ENCODE measurements at regions not wholly inside any gene's neighbourhood (a gene's known extent, or its start where the extent isn't known, plus 50 kb on each side); places are given as distances from the start of the nearest gene placed in this dataset.
"Not testable (repeated sequence)": the region's sequence is repeated elsewhere in the genome, so short reads cannot be mapped to it uniquely, and the experiment has no call there.

GRCh38 chr1:238451781-238452310 is 561.1 kb upstream of the ZP4 start:
- no peaks in the 10 kb centered on the region for H3K27me3 ChIP-seq (ENCODE audit: low read depth)
- H3K27ac ChIP-seq = no peak overlapping the region
- no peaks in the 10 kb centered on the region for H3K36me3 ChIP-seq
- H3K4me3 ChIP-seq = no peak overlapping the region
- TF ChIP-seq CTCF (IDR thresholded peaks at IDR 0.05) = no peak
- intact Hi-C loops (cut with DNase I) = no loop called here
- ATAC-seq = no peak
- DNase-seq = no peak
- no peaks in the 10 kb centered on the region for H3K9me3 ChIP-seq
- no peaks in the 10 kb centered on the region for H3K4me1 ChIP-seq

- no peak for DNase-seq
- Histone ChIP-seq H3K4me1 (no peaks in the 10 kb centered on the region), H3K27ac (no peak overlapping the region), H3K4me3 (no peak overlapping the region), H3K27me3 (ENCODE audit: low read depth) (no peaks in the 10 kb centered on the region), H3K9me3 (no peaks in the 10 kb centered on the region), H3K36me3 (no peaks in the 10 kb centered on the region)
- intact Hi-C loops (cut with DNase I) = no loop called here
- no peak for TF ChIP-seq CTCF (IDR thresholded peaks at IDR 0.05)
- no peak for ATAC-seq
Observed at GRCh38 chr1:238450976-238451375, 560.3 kb upstream of the ZP4 start.

DNA sequence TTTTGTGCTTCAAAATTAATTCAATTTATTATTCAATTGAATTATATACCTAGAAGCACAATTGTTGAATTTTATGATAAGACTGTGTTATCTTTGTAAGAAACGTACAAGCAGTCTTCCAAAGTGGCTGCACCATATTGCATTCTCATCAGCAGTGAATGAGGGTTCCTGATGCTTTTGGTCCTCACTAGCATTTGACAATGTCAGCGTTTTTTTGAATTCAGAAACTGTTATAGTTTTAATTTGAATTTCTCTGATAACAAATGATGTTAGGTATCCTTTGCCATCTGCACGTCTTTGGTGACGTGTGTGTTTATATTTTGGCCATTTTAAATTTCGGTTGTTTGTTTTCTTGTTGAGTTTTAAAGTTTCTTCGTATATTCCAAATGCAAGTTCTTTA is 553.0 kb upstream of the ZP4 start:
- Histone ChIP-seq H3K36me3 (no peaks in the 10 kb centered on the region), H3K27ac (no peak overlapping the region), H3K27me3 (ENCODE audit: low read depth) (no peaks in the 10 kb centered on the region), H3K4me1 (no peaks in the 10 kb centered on the region), H3K9me3 (no peaks in the 10 kb centered on the region), H3K4me3 (no peak overlapping the region)
- ATAC-seq (no peak), DNase-seq (no peak)
- intact Hi-C loops (cut with DNase I) = no loop called here
- no peak for TF ChIP-seq CTCF (IDR thresholded peaks at IDR 0.05)

GRCh38 chr1:238439511-238439910 is 548.8 kb upstream of the ZP4 start:
- H3K27me3 ChIP-seq (ENCODE audit: low read depth) = no peaks in the 10 kb centered on the region
- intact Hi-C loops (cut with DNase I) = no loop called here
- ATAC-seq (no peak), DNase-seq (no peak)
- H3K9me3 ChIP-seq = no peaks in the 10 kb centered on the region
- no peak overlapping the region for H3K4me3 ChIP-seq
- TF ChIP-seq CTCF (IDR thresholded peaks at IDR 0.05) = no peak
- H3K4me1 ChIP-seq = no peaks in the 10 kb centered on the region
- no peaks in the 10 kb centered on the region for H3K36me3 ChIP-seq
- H3K27ac ChIP-seq = no peak overlapping the region

DNA sequence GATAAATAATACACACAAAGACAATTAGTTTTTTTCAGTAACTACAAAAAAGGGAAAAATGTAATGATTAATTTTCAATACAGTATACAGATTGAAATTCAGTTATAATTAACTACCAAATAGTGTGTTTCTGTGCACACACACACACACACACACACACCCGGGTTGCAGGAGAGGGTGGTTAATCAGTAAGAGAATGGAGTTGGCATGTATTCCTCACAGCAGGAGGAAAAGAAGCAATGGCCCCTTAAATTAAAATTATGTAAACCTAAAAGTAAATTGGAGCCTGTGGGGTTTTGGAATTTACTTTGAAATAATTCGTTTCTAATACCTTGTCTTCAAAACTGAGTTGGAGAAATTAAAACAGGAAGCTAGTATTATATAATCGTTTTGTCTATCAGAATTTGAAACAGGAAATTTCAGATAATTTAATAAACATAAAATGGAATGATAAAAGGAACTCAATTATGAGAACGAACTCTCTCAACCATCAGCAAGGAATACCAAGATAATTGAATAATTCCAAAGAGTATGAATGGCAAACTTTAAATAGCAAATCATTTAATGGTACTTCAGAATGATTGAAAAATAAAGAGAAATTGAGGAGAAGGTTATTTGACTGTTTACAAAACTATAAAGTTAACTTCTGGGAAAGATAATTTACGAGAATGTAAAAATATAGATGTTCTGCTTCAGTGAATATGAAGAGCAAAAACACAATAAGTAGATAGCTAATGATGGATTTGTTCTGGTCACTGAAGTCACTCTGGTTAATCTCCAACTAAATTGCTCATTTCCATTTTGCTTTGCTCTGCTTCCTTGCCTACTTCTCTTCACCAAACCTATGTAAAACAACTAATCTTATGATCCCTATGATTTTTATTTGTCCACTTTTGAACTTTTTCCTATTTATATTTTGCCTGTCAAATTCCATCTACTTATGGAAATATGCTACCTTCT is 547.9 kb upstream of the ZP4 start:
- intact Hi-C loops (cut with DNase I) = no loop called here
- Histone ChIP-seq H3K27ac (no peak overlapping the region), H3K4me1 (no peaks in the 10 kb centered on the region), H3K36me3 (no peaks in the 10 kb centered on the region), H3K4me3 (no peak overlapping the region), H3K27me3 (ENCODE audit: low read depth) (no peaks in the 10 kb centered on the region), H3K9me3 (no peaks in the 10 kb centered on the region)
- DNase-seq (no peak), ATAC-seq (no peak)
- no peak for TF ChIP-seq CTCF (IDR thresholded peaks at IDR 0.05)

- DNase-seq; H3K9me3 ChIP-seq; H3K4me1 ChIP-seq; H3K36me3 ChIP-seq; H3K27ac ChIP-seq; intact Hi-C loops (cut with DNase I); H3K27me3 ChIP-seq (ENCODE audit: low read depth); ATAC-seq; H3K4me3 ChIP-seq: not testable (repeated sequence)
Observed at GRCh38 chr1:238429703-238430102, 539.0 kb upstream of the ZP4 start.

All from lower lobe of right lung (tissue), 2 donors.